Colon (tissue), 2 donors: ENCODE measurements at regions not wholly inside any gene's neighbourhood (a gene's known extent, or its start where the extent isn't known, plus 50 kb on each side); places are given as distances from the start of the nearest gene placed in this dataset.
"Not testable (repeated sequence)": the region's sequence is repeated elsewhere in the genome, so short reads cannot be mapped to it uniquely, and the experiment has no call there.

Source experiments
- FAIRE-seq: peaks from 2 replicates; lab custom pipeline; 2012; peaks lifted over from hg19 to GRCh38; lab: Jason Lieb, UNC
- donor health status: control.
- donor health status: control.

- FAIRE-seq = no peak
Observed at GRCh38 chr12:46518169-46518568, 145.6 kb upstream of the SLC38A2 start.

DNA sequence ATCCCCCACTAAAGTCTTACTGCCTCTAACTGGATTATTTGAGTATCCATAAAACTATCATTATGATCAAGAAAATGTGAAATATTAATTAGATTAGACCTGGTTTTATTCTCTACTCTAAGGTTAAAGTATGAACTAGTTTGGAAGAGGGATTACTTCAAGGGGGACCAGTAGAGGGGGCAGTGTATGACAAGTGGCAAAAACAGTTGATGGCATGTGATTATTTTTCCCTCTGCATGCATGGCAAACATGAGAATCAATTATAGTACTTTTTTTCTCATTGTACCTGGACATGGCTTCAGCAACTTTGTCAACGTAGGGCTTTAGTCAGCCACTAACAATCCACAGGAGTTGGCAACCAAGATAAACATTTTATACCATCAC lies 145.0 kb upstream of the SLC38A2 start:
- no peak for FAIRE-seq

DNA sequence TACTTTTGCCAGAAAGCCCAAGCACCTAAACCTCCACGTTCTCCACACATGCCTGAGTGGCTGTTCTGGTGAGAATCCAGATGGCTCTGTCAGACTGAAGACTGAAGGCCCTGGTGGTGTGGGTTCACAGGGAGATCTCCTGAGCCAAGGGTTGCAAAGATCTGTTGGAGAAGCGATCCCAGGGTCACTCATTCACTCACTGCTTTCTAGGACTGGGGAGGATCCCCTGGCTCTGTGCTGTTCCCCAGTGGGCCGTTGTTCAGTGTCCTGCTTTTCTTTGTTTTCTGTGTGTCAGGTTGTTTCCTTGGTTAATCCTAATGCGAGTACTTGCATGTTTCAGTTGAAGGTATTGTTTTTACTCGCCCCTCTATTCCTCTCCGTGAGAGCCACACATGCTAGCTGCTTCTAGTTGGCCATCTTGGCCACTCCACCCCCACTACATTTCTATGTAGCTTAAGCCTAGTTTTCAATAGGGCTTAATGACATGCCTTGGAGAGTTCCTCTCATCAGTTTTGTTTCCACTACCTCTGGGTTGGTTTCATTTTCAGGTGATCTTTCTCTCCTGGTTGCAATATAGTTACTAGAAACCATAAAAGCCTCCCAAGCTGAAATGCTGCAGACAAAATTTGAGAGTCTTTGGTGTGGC lies 144.5 kb upstream of the SLC38A2 start:
- FAIRE-seq = no peak

GRCh38 chr12:46516238-46516932 lies 143.8 kb upstream of the SLC38A2 start:
- FAIRE-seq = no peak

DNA sequence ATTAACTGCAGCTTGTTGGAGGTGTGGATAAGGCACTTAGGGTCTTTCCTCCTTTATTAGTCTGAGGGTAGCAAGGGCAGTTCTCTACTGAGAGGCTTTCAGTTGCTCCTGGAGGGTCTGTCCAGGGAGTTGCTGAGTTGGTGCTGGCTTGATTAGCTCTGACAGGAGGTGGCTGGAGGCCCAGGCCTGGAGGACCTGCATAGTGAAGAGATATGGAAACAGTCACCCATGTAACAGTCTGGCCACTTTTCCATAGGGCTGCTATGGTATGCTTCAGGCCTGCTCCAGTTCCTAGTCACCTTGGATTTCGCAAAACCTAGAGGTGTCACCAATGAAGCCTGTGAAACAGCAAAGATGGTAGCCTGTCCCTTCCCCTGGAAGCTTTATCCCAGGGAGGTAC lies 143.3 kb upstream of the SLC38A2 start:
- no peak for FAIRE-seq

DNA sequence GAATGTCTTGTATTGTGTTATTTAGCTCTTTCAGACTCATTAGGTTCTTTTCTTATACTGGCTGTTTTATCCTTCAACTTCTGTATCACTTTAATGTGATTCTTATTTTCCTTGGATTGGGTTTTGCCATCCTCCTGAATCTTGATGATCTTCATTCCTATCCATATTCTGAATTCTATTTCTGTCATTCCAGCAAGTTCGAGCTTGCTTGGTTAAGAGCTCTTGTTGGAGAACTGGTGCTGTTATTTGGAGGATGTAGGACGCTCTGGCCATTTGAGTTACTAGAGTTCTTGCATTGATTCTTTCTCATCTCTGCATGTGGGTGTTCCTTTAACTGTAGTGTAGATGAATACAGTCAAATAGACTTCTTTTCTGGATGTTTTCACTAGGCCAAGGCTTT lies 142.3 kb upstream of the SLC38A2 start:
- FAIRE-seq = no peak

- FAIRE-seq = not testable (repeated sequence)
Observed at GRCh38 chr12:46510257-46510656, 137.7 kb upstream of the SLC38A2 start.

DNA sequence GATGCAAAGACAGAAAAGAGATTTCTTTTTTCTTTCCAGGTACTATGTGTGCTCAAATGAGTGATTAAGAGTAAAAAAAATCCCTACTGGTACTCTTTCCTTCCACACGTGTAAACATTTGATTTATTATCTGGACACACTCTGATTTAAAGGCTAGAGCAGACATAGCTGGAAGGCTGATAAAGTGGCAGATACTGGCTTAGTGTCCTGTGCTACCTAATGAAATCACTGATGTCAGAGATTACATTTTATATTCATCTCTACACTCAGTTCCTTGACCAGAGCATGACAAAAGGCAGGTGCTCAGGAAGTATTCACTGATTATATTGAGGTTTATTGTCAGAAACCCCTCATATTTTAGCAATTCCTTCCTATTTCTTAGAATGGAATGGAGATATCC lies 136.6 kb upstream of the SLC38A2 start:
- FAIRE-seq = no peak

DNA sequence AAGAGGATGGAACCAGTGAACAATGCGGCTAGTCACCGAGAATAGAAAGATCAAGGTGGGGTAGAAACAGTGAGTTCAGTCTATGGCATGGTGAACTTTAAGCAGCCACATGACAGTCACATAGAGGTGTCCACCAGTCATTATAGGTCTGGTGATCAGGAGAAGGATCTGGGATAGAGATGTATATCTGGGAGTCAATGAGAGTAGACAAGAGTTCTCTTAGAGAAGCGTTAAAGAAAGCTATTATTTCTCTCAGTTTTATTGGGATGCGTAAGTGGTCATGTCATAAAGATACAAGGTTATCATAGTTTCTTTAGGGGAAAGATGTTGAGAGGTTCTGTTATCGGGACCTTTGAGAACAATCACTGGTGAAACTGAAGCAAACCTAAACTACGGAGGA lies 136.1 kb upstream of the SLC38A2 start:
- FAIRE-seq = no peak

DNA sequence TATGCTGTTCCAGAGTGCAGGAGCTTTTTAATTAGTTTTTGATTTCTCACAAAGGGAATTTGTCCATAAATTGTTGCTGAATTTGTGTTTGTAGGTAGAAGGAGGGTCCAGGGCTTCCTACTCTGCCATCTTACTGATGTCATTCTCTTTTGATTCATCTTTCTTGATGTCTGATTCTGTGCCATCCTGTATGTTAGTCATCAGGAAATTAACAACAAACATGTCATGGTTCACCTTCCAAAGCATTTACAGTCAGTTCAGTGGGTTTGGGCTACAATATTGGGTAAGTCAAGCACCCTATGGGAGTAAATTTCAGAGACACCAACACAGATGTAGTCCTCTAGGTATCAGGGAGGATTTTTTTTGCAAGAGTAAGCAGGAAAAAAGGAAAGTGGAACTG lies 135.2 kb upstream of the SLC38A2 start:
- no peak for FAIRE-seq

DNA sequence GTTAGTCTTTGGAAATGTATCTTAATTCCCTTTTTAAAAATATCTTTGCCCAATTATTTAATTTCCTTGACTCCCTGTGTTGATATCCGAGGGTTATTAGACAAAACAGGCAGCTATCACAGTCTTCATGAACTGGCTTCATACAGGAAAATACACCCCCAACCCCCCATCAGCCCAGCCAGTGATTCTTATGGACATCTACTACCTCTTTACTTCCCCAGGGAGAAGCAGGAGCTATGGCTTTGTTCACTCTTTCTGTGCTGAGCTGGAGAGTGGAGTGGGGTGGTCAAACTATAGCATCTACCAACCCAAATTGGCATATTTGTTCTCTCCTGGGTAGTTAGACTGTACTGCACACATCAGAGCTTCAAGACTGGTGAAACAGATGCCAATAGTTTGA lies 134.4 kb upstream of the SLC38A2 start:
- no peak for FAIRE-seq

DNA sequence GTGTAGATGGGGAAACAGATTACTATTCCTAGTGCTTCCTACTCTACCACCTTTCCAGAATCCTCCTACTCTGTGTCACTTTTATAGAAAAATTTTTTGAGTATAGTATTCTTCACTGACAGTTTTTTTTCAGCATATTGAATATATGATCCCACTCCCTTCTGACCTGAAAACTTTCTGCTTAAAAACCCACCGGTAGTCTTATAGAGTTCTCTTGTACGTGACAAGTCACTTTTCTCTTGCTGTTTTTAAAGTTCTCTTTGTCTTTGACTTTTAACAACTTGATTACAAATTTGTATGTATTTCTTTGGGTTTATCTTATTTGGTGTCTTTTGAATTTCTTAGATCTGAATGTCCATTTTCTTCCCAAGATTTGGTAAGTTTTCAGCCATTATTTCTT lies 133.6 kb upstream of the SLC38A2 start:
- no peak for FAIRE-seq

- FAIRE-seq = no peak
Observed at GRCh38 chr12:46504494-46504893, 131.9 kb upstream of the SLC38A2 start.

GRCh38 chr12:46503637-46504175 lies 131.1 kb upstream of the SLC38A2 start:
- FAIRE-seq = no peak

- no peak for FAIRE-seq
Observed at GRCh38 chr12:46500673-46501072, 128.1 kb upstream of the SLC38A2 start.

DNA sequence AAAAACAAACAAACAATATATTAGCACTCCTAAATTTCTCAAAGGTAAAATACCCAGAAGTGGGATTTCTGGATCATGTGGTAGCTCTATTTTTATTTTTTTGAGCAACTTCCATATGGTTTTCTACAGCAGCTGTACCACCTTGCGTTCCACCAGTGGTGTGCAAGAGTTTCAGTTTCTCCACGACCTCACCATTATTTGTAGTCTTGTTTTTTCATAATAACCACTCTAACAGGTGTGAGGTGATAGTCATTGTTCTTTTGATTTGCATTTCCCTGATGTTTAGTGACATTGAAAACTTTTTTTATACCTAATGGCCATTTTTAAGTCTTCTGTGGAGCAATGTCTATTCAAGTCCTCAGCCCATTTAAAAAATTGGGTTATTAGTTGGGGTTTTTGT lies 127.3 kb upstream of the SLC38A2 start:
- no peak for FAIRE-seq

DNA sequence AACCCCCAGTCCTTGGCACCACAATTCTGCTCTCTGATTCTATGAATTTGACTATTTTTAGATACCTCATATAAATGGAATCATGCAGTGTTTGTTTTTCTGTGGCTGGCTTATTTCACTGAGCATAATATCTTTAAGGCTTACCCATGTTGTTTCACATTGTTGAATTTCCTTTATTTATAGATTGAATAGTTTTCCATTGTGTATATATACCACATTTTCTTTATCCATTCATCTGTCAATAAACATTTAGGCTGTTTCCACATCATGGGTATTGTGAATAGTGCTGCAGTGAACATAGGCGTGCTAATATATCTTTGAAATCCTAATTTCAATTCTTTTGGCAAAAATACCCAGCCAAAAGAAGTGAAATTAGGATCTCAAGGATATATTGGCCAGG lies 126.7 kb upstream of the SLC38A2 start:
- no peak for FAIRE-seq

GRCh38 chr12:46497739-46498138 lies 125.2 kb upstream of the SLC38A2 start:
- FAIRE-seq = no peak

DNA sequence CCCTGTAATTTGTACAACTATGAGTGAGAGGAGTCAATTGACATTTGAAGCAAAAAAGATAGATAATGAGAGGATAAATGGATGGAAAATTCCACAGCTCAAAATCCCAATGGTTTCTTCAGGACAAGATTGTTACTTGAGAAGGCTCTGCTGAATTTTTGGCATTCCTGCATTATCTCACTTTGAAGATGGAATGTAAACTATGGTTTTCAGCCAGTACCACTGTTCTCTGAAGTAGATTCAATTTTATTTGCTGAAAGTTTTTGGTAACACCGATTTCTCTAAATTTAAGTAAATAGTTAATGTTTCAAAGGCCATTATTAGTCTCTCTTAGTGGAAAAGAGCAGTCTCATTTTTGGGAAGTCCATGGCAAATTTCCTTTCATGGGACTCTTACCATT lies 121.9 kb upstream of the SLC38A2 start:
- FAIRE-seq = no peak

DNA sequence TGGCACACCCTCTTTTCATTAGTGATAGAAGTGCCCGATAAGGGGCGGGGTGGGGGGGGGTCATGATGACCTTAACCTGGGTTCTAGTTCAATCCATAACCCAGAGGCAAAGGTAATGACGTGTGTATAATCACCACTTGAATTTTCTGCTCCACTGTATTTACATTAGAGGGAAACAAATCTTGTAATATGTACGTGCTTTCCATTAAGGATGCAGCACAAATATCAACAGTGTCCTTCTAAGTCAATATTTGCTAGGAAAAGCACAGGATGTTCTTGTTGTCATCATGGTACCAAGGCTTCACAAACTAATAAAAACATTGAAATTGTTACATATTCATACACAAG lies 121.2 kb upstream of the SLC38A2 start:
- no peak for FAIRE-seq

DNA sequence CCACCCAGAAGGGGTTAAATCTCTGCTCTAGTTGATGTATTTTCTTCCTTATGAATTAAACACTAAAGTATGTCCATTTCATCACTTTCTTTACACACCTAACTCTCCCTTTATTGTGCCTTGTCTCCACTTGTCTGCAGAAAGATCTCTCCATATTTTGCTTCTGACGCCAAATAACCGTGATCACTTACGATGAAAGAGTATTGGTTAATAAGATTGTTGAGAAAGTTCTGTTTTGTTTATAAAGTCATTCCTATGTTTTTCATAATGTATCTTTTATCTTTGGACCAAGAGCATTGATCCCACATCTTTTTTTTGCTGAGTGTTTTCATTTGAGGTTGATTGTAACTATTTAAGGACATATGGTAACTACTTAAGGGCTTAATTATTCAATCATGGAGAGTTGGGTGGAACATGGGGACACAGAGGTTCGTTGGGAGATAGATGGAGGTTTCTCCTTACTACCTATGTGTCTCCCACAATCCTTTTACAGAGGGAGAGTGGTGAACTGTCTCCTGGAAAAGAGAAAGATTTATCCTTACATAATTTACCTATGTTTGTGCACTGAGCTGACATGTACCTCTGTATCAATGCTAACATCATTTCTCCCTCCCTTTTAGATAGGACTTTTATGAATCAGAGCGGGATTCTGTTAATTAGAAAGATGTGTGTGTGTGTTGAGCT lies 120.7 kb upstream of the SLC38A2 start:
- FAIRE-seq = no peak

DNA sequence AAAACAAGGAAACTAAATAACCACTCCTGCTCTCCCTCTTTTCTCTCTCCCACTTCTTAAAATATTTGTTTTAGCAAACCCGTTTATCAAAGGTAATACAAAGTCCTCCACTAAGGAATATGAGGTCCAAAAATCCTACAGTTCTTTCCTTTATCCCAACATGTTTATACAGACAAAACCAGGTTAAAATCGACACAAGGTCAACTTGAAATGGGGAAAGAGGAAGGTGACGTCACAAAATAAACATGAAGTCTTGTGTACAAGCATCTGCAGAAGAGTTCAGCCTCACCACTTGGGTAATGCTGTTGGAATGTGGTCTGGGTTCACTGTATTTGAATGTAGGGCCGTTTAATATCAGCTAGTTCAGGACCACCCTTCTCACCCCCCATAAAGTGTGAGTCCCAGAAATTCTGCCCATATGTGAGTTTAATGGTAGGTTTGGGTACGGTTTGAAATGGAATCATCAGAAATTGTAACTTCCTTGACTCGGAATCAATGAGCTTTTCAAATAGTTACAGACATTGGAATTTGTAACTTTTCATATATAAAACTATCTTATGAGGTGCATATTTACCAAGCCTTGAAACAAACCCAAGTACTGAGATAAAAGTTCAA lies 120.0 kb upstream of the SLC38A2 start:
- FAIRE-seq = no peak

DNA sequence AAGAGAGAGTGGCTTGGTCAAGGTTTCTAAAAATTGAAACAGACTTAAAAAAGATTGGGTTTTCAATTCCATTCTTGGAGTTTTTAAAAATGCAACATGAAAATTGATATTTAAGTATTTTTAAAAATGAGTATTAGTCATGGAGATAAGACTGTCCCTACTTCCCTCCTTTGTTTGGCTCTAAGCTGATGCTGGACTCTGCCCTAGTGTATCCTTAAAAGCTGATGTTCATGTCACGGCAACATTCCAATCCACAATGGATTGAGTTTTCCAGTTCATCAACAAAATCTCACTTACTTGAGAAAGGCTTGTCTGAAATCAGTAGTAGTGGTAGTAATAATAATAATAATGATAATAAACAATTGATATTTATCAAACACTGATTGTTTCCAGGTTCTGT lies 119.0 kb upstream of the SLC38A2 start:
- no peak for FAIRE-seq
